ENCODE measurements at regions not wholly inside any gene's neighbourhood (a gene's known extent, or its start where the extent isn't known, plus 50 kb on each side); places are given as distances from the start of the nearest gene placed in this dataset.

DNA sequence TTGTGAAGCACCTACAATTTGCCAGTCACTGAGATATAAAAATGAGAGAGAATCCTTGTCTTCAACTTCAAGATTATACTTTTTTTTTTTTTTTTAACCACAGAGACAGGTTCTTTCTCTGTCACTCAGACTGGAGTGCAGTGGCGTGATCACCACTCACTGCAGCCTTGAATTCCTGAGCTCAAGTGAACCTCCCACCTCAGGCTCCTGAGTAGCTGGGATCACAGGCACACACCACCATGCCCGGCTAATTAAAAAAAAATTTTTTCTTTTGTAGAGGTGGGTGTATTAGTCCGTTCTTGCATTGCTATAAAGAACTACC lies 51.6 kb upstream of the PMEPA1 start:
- TF ChIP-seq, protein P1, sequence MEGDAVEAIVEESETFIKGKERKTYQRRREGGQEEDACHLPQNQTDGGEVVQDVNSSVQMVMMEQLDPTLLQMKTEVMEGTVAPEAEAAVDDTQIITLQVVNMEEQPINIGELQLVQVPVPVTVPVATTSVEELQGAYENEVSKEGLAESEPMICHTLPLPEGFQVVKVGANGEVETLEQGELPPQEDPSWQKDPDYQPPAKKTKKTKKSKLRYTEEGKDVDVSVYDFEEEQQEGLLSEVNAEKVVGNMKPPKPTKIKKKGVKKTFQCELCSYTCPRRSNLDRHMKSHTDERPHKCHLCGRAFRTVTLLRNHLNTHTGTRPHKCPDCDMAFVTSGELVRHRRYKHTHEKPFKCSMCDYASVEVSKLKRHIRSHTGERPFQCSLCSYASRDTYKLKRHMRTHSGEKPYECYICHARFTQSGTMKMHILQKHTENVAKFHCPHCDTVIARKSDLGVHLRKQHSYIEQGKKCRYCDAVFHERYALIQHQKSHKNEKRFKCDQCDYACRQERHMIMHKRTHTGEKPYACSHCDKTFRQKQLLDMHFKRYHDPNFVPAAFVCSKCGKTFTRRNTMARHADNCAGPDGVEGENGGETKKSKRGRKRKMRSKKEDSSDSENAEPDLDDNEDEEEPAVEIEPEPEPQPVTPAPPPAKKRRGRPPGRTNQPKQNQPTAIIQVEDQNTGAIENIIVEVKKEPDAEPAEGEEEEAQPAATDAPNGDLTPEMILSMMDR (IDR thresholded peaks at IDR 0.05), result no peak
- no peak for TF ChIP-seq POLR2AphosphoS5 (IDR thresholded peaks at IDR 0.05)
- TF ChIP-seq EP300 (IDR thresholded peaks at IDR 0.05), result no peak
